NCI-H187 treated with DMSO at 0.1 percent for 48 hours (cell line): ENCODE measurements at regions not wholly inside any gene's neighbourhood (a gene's known extent, or its start where the extent isn't known, plus 50 kb on each side); places are given as distances from the start of the nearest gene placed in this dataset.

Source experiments
- DNase-seq: peaks from one replicate; lab custom pipeline; 2025; lab: John Stamatoyannopoulos, UW

DNA sequence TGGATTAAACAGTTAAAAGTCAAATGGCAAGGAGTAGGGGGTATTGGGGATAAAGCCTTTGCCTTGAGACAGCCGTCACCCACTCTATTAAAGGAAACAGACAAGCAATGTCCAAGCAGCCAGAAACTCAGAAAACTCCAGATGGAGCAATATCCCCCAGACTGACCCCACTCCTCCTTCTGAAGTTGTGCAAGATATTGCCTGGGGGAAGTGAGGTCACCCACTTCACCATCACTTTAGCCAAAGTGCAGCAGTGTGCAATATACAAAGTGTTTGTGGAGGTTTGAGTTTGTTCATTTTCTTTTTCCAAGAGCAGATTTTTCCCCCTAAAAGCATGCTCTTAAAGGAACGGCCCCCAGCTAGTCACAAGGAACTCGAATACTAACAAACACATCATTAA lies 125.1 kb downstream of the ETS2 start:
- DNase-seq, result no peak

DNA sequence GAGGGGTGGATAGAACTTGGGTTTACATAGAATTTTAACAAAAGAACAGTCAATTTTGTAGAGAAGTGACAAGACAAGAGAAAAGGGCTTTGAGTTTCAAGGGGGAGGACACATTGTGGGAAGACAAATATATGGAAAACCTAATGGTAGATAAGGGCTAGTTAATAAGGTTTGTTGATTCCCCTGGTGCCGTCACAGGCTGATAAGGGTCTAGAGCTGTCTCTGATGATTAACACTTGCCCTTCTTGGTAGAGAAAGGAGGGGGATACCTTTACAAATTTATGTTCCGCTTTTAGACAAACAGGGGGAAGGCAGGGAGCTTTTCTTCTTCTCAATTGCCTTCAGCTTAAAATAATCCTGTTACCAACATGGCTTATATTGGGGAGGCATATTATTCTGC lies 124.3 kb downstream of the ETS2 start:
- DNase-seq, result no peak

DNA sequence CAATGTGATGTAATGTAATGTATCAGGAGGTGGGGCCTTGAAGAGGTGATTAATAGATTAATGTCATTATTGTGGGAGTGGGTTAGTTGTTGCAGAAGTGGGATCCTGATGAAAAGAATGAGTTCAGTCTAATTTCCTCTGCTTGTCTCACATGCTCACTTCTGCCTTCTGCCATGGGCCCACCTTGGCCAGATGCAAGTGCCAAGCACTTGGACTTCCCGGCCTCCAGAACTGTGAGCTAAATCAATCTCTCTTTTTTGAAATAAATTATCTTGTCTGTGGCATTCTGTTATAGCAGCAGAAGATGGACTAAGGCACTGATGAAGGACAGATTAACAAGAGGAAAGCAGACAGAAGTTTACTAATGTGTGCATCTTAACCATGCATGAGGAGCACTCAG lies 123.9 kb downstream of the ETS2 start:
- no peak for DNase-seq

DNA sequence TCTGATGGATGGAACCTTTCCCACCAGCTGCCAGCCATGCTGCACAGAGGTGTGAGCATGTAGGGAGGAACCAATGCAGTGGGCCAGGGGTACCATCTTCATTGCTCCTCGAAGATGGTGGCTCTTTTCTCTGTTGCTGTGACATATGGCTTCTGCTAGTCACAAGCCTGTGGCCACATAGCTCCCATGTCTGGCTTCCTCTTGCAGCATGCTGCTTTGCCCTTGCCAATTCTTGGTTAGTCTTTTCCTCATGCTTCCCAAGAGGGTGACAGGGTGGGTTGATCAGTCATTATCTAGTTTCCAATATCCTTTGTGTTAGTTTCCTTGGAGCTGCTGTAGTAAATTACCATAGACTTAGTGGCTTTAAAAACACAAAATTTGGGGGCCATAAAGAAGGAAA lies 123.4 kb downstream of the ETS2 start:
- no peak for DNase-seq

DNA sequence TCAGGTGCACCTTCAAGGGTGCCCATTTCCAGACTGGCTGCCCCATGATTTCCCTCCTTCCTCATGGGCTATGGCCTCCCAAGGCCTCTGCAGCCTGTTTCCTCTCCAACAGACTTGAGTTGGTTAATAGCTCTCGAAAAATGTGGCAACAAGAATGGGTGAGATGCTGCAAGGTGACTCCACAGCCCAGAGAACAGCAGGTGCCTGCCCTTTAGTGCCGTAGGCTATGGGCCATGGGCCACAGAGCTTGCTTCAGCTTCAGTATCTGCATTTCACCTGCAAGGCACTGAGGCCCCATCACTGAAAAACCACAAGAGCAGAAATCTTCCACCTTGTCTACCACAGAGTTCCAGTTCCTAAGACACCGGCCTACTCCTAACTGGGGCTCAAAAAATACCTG lies 122.0 kb downstream of the ETS2 start:
- no peak for DNase-seq

DNA sequence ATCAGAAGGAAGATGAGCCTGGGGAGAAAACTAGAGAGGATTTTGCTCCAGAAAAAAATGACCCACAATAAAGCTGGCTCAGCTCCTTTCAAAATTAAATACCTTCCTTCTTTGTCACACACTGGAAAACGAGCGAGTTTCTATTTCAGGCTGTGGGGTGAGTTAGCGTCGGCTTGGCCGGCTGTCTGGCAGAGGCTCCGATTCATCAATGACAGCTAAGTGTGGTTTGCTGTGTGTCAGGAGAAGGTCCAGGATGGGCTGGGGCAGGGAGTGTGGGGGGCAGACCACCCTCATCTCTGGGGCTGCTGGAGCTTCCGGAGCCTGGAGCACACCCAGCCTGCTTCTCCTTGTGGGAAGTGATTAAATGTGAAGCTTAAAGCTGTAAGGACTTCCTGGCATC lies 120.2 kb downstream of the ETS2 start:
- DNase-seq, result no peak

DNA sequence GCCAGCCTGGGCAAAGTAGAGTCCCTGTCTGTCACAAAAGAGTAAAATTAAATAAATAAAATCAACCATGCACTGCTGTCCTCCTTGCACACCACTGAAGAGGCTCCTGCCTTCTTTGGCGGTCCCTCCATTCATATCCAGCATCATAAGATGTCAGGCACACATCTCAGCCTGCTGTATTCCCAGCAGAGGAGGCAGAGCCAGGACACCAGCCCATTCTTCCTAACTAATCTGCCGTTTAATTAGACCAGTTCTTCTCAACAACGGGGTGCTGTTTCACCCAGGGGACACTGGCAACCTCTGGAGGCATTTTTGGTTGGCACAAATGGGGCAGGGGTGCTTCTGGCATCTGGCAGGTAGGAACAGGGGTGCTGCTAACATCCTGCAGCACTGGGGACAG lies 119.7 kb downstream of the ETS2 start:
- DNase-seq, result no peak

DNA sequence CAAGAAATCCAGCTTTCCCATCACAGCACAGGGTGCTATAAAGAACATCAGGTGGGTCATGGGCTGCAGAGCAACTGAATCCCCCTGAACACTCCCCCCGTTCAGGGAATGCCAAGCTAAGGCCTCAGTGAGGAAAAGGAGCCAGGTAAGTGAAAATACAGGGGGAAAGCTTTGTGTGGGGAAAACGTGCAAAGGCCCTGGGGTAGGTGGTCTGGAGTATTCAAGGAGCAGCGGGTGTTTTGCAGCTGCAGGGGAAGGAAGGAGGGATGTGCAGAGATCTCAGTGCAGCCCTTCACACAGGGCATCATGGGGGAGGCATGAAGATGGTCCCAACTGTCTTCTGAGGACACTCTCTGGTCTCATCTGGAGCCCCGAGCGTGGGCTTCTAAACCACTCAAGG lies 119.2 kb downstream of the ETS2 start:
- DNase-seq, result no peak

DNA sequence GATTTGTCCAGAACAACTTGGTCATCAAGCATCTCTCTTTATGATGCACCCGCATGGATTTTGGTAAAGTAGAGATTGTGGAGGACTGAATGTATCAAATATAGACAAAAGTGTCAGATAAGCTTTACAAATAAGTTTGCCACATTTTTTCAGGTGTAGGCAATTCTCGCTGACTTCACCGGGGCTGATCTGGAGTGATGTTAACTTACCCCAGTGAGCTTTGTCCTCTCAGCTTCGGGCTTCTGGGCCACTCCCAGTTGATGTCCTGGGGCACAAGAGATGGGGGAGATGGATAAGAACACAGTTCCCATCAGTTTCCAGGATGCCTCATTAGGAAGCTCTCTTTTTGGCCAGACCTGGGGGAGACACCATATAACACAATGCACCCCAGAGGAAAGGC lies 117.7 kb downstream of the ETS2 start:
- DNase-seq, result no peak

DNA sequence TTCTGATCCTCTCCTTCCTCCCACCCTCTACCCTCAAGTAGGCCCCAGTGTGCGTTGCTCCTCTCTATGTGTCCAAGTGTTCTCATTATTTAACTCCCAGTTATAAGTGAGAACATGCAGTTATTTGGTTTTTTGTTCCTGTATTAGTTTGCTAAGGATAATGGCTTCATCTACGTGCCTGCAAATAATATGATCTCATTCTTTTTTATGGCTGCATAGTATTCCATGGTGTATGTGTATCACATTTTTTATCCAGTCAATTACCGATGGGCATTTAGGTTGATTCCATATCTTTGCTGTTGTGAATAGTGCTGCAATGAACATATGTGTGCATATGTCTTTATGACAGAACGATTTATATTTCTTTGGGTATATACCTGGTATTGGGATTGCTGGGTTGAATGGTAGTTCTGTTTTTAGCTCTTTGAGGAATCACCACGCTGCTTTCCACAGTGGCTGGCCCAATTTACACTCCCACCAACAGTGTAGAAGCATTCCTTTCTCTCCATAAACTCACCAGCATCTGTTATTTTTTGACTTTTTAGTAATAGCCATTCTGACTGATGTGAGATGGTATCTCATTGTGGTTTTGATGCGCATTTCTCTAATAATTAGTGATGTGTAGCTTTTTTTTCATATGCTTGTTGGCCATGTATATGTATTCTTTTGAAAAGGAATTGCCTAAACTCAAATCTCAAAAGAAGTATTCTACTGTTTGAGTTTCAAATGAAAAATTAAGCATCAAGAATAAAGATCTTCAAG lies 116.9 kb downstream of the ETS2 start:
- DNase-seq, result no peak

DNA sequence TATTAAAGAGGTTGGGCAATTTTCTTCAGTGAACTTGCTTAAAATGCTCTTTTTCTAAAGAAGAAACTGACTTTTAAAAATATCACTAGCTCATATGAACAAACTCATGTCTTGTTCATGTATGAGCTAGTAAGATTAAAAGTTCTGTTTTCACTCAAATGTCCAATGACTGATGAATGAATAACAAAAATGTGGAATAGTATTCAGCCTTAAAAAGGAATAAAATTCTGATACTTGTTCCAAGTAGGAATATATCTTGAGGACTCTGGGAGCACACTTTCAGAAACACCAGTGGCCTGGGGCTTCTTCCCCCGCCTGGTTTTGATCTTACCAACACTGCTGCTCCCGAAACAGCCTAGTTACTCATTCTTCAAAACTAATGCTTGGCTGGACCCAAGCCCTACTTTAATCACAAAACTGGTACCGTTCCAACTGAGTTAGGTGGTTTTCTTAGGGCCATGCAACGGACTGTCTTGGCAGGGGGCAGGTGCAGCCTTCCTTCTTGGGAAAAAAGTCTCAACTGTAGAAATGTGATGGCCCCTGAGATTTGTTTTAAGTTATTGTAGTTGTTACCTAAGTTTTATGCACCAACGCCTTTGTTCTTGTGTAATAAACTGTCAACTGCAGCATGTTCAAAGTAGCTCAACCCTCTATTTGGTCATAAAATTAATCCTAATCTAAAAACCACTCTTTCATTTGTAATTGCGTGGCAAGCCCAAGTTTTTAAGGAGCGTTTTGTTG lies 116.0 kb downstream of the ETS2 start:
- DNase-seq, result no peak

DNA sequence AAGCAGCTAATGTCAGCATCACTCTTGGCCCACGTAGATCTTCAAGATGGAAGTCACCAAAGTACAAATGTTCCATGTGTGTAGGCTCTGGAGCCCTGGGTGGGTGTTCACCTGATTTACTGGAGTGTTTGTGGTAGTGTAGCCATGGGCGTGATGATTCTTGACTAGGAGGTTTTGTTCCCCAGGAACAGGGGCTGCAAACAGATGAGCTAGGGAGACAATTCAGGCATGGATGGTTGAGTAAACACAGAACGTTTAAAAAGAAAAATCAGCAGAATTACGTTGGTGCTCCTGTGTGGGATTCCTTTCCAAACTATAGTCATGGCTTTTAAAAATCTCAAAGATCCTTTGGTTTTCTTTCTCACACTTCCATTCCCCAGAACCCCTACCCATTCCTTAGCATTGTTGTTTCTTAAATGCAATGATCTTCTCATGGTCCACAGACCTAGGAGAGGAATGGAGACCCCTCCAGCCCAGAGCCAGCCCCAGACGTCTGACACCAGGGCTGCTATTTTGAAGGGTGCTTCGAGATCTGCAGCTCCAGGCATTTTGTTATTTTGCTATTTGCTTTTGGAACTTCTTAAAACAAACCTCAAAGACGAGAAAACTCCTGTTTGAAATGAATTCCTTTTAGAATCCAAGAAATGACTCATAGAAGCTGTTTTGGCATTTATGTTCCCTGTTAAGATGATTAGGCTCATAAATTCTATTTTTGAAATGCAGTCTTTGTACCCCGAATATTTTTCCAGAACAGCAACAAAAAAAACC lies 115.1 kb downstream of the ETS2 start:
- DNase-seq, result no peak

DNA sequence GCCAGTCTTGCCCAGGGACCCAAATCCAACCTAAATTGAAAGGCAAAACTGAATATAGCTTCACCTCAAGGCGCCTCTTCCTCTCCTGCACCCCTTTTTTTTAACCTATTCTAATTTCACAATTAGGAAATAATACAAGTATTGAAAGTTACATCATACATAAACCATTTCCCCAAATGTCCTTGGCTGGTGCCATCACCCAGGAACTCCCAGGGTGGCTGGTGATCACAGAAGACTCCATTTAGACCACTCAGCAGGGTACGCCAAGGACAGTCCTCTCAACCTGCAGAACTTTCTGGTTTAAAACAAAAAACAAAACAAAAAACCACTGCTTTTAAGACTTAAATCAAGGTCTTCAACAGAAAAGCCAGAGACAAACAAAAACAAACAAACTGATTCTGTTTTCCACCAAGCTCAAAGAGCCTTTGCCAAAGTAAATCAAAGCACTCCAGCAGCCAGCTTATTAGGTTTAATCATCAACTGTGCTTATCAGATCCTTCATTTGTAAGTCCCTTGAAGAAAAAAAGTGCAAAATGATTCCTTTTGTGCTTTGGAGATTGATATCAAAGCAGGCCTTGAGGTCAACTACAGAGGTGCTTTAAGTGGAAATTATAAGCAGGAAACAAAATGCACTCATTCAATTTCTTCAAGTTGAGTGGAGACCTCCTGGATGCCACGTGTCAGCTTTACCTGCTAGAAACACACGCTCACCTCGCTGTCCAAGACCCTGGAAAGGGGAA lies 113.0 kb downstream of the ETS2 start:
- DNase-seq, result no peak

DNA sequence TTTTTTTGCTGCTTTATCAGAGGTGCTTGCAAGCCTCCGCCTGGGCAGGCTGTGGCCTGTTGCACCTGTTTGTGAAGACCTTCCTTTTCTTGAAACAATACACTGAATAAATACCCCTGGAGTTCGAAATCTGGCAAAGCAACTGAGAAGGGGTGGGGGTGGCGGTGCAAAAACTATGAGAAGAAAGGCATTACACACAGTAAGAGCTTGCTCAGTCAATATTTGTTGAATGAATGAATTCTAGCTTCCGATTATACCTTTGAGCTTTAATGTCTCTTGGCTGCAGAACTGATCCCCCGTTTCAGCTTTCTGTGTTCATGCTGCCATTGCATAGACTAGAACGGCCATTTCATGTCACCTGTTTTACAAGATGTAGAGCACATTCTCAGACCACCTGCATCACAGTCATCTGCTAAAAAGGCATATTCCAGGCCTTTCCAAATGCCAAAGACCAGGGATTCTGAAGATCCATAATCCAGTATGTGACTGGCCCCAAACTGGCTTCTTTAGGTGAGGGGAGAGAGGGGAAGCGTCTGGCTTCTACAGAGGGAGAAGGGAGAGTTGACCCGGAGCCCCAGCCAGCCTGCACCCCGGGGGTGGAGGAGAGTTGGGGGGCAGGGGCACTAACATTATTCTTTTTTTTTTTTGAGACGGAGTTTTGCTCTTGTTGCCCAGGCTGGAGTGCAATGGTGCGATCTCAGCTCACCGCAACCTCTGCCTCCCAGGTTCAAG lies 111.5 kb downstream of the ETS2 start:
- peak; percentile 41 for DNase-seq

DNA sequence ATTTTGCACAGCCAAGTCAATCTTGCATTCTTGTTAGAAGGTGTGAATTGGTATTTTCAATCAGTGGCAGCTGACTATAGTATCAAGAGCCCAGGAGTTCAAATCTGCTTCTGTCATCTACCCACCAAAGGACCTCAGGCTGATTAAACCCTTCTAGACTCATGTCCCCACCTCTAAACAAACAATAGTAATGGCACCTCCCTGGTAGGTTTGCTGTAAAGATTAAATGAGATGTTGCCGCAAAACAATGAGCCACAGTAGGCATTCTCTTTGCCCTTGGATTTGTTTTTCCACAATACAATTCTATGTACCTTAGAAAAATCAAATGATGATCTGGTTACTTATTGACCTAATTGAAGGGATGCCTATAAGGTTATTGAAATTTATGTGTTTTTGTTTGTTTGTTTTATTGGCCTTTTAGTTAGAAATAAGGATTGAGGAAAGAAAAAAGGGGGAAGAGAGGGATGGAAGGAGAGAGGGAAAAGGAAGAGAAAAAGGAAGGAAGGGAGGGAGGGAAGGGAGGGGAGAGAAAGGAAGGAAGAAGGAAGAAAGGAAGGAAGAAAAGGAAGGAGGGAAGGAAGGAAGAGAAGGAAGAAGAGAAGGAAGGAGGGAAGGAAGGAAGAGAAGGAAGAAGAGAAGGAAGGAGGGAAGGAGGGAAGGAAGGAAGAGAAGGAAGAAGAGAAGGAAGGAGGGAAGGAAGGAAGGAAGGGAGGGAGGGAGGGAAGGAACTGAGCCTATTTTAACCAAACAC lies 110.7 kb downstream of the ETS2 start:
- no peak for DNase-seq

DNA sequence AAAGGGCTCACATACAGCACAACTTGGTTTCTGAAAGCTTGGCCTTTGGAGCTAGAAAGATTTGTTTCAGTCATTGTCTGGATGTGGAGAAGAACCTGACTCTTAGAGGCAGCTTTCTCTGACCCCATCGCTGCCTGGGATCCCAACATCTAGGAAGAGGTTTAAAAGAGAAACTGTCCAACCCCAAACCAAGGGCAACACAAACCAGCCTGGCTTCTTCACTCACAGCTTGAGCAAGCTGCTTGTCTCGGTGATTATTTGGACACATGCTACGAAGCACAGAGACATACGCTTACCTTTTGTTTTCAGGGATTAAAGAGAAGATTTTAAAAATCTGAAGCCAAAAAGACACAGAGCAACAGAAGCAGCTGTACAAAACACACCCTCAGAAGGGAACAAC lies 109.8 kb downstream of the ETS2 start:
- DNase-seq, result no peak

DNA sequence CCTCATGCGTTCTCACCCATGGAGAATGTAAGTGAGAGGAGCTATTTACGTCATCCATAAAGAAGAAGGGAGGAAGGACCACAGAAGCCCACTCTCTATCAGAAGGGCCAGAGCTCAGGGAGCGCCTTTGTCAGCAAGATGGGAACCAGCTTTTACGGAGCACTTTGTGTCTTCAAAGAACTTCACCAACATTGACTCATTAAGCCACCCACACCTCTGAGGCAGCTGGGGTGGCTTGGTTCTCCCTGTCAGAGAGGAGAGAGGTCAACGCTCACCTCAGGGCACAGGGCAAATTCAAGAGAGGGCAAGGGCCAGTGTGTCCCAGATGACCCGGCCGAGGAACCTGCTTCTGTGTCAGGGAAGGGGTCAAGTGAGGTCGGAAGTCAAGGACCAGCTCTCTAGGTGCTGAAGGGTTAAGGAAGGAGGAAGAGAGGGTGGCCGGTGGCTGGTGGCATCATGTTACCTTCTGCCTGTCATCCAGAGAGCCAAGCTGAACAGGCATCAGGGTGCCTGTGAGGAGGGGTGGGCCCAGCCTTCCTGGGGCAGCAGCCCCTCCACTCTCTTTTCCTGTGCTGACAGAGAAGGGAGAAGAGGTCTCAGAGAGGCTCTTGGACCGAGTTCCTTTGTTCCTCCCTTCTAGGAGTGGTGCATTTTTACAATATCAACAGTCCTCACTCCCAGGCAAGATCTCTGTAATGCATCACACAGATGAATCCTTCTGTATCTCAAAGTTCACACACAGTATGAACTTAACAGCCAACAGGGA lies 109.0 kb downstream of the ETS2 start:
- peak; percentile 53 for DNase-seq

DNA sequence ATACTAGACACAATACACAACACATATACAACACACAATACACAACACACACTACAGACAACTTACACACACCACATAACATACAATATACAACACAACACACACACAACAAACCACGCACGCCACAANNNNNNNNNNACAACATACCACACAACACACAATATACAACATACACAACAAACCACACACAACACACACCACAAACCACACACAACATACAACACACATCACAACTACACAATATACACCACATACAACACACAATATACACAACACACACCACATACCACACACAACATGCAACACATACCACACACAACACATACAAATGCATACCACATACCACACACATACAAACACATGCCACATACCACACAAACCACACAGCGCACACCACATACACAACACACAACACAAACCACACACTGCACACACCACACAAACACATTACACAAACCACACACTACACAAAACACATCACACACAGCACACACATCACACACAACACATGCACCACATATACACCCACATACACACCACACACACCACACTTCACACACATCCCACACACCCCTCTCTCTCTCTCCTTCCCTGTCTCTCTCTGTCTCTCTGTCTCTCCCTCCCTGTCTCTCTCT lies 108.3 kb downstream of the ETS2 start:
- no peak for DNase-seq

DNA sequence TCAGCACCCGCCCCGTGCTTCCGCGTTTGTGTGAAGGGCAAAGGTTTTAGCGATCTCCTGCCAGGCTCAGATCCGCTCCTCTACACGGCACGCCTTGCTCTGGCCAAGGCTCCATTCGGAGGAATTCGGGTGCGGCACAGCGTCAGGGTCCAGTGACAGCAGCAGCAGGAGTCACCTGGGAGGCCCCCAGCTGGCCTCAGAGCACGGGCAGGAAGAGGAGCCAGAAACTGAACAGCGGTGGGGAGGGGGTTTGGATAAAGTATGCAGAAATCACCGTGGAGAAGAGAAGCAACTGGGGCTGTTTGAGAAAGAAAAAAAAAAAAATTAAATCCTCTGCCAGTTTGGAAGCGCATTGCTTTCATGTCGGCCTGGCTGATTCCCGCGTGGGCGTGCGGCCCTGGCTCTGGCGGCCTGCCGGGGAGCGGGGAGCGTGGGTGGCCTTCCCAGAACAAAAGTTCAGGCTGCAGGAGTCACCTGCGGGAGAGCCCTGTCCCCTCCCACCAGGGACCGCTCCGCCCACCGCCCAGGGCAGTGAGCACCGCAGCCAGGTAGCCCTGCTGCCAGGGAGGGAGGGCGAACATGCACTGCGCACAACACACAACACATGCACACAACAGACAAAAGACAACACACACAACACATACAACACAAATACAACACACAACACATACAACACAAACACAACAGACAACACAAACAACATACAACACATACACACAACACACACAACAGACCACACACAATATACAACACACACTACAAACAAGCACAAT lies 107.6 kb downstream of the ETS2 start:
- peak; percentile 21 for DNase-seq
